ENCODE measurements at regions not wholly inside any gene's neighbourhood (a gene's known extent, or its start where the extent isn't known, plus 50 kb on each side); places are given as distances from the start of the nearest gene placed in this dataset.

- Histone ChIP-seq H3K4me2 (no peak overlapping the region), H3K4me1 (ENCODE audit: insufficient read depth) (no peaks in the 10 kb centered on the region), H4K20me1 (replicated peaks; ENCODE audit: insufficient read depth) (no peaks in the 10 kb centered on the region), H3K27ac (ENCODE audit: low read depth) (no peak overlapping the region), H3K79me2 (replicated peaks; ENCODE audit: insufficient read depth) (no peaks in the 10 kb centered on the region), H3K36me3 (ENCODE audit: insufficient read depth) (no peaks in the 10 kb centered on the region), H2AFZ (no peak overlapping the region), H3K4me3 (no peak overlapping the region), H3K27me3 (ENCODE audit: insufficient read depth) (no peaks in the 10 kb centered on the region), H3F3A (replicated peaks; ENCODE audit: low read depth) (no peaks in the 10 kb centered on the region), H3K9me2 (ENCODE audit: insufficient read depth) (peaks cover 3% of the 10 kb centered on the region; the same call in 1 of the 2 replicates)
- Mint-ChIP-seq H3K27ac (no peak overlapping the region), H3K36me3 (ENCODE audit: low read depth) (no peaks in the 10 kb centered on the region; the same call in 2 of the 3 replicates), H3K4me1 (no peaks in the 10 kb centered on the region), H3K9me3 (no peaks in the 10 kb centered on the region), H3K27me3 (ENCODE audit: insufficient read depth, low read depth, poor library complexity) (no peaks in the 10 kb centered on the region), H3K4me3 (no peak overlapping the region)
- no peak for ATAC-seq
- TF ChIP-seq REST (IDR thresholded peaks at IDR 0.05; ENCODE audit: unreplicated experiment): no peak
- no peak for TF ChIP-seq ZNF331 (CRISPR knock-in tag; IDR thresholded peaks at IDR 0.05; ENCODE audit: low read depth)
- no peak for TF ChIP-seq STAT1 (IDR thresholded peaks at IDR 0.05; ENCODE audit: unreplicated experiment)
- TF ChIP-seq ZNF462 (CRISPR knock-in tag; IDR thresholded peaks at IDR 0.05): no peak
- TF ChIP-seq NANOG (IDR thresholded peaks at IDR 0.05; ENCODE audit: borderline replicate concordance): no peak
- no peak for TF ChIP-seq CTCF (conservative IDR thresholded peaks at IDR 0.05; ENCODE audit: low read depth in 2 of 2)
- no peak for TF ChIP-seq JUNB (IDR thresholded peaks at IDR 0.05; ENCODE audit: unreplicated experiment)
- no peak for TF ChIP-seq ZNF114 (CRISPR knock-in tag; IDR thresholded peaks at IDR 0.05)
- no peak for TF ChIP-seq POLR2AphosphoS5 (IDR thresholded peaks at IDR 0.05; ENCODE audit: low read depth)
- no peak for TF ChIP-seq EZH2 (IDR thresholded peaks at IDR 0.05; ENCODE audit: low read depth, unreplicated experiment)
- TF ChIP-seq ETS1 (IDR thresholded peaks at IDR 0.05): no peak
- TF ChIP-seq EZH2phosphoT487 (IDR thresholded peaks at IDR 0.05; ENCODE audit: unreplicated experiment): no peak
- no peak for TF ChIP-seq CREB1 (CRISPR knock-in tag; IDR thresholded peaks at IDR 0.05; ENCODE audit: low read depth)
- DNase-seq (ENCODE audit: low spot score): no peak
Measured at GRCh38 chr4:115515366-115515765, 401.9 kb upstream of the NDST4 start.

Data from GM23338 (cell line).